Endodermal cell (in vitro differentiated cells): ENCODE measurements at regions not wholly inside any gene's neighbourhood (a gene's known extent, or its start where the extent isn't known, plus 50 kb on each side); places are given as distances from the start of the nearest gene placed in this dataset.

Experiments used
- DNase-seq: peaks from one replicate; pipeline ENCODE4 v3.0.0-alpha.2; 2017
- H3K27ac ChIP-seq: 2 replicates; pipeline ENCODE4 v1.5.1; 2013; ENCODE audit warnings: mild to moderate bottlenecking, low read depth, low read length, moderate library complexity
- H3K27me3 ChIP-seq: 2 replicates; pipeline ENCODE4 v1.6.1; 2013; ENCODE audit warnings: mild to moderate bottlenecking, low read length, moderate library complexity; ENCODE audit not compliant: insufficient read depth, control insufficient read depth, poor library complexity, severe bottlenecking
- H3K36me3 ChIP-seq: 2 replicates; pipeline ENCODE4 v1.7.0; 2013; ENCODE audit warnings: mild to moderate bottlenecking, low read length, moderate library complexity; ENCODE audit not compliant: control insufficient read depth, insufficient read depth
- H3K4me1 ChIP-seq: one replicate; pipeline ENCODE4 v1.7.0; 2013; ENCODE audit warnings: low read length; ENCODE audit not compliant: control insufficient read depth, insufficient read depth
- H3K4me3 ChIP-seq: 2 replicates; pipeline ENCODE4 v1.5.1; 2013; ENCODE audit warnings: mild to moderate bottlenecking, low read length, moderate library complexity
- H3K9ac ChIP-seq: 2 replicates; pipeline ENCODE4 v1.6.1; 2013; ENCODE audit warnings: mild to moderate bottlenecking, low read length, moderate library complexity; ENCODE audit not compliant: poor library complexity, severe bottlenecking; ENCODE audit errors: extremely low read depth
- H3K9me3 ChIP-seq: 2 replicates; pipeline ENCODE4 v1.6.1; 2013; ENCODE audit warnings: mild to moderate bottlenecking, low read length, moderate library complexity; ENCODE audit not compliant: control insufficient read depth
- H3K27ac Mint-ChIP-seq: 2 replicates; pipeline ENCODE4 v1.8.0; 2020; ENCODE audit warnings: mixed read lengths
- H3K27me3 Mint-ChIP-seq: 2 replicates; pipeline ENCODE4 v1.8.0; 2021; ENCODE audit warnings: mild to moderate bottlenecking, mixed read lengths; ENCODE audit not compliant: insufficient read depth
- H3K36me3 Mint-ChIP-seq: 2 replicates; pipeline ENCODE4 v1.8.0; 2020; ENCODE audit warnings: low read depth, mixed read lengths
- H3K4me1 Mint-ChIP-seq: 2 replicates; pipeline ENCODE4 v1.8.0; 2020; ENCODE audit warnings: mixed read lengths
- H3K4me3 Mint-ChIP-seq: 2 replicates; pipeline ENCODE4 v1.8.0; 2020; ENCODE audit warnings: mild to moderate bottlenecking, moderate library complexity, mixed read lengths
- H3K9me3 Mint-ChIP-seq: 2 replicates; pipeline ENCODE4 v1.8.0; 2020; ENCODE audit warnings: mild to moderate bottlenecking, mixed read lengths
- WGBS, 2 experiments: methylation state at CpG; one replicate each; pipeline versions ENCODE4 v1.1.5 to v1.1.7; 2013; ENCODE audit warnings: missing lambda C conversion rate in 2 of 2, mixed read lengths in 1 of 2; ENCODE audit not compliant: insufficient coverage in 1 of 2, insufficient read length in 1 of 2; 5-methylcytosine and 5-hydroxymethylcytosine counted together
- TF ChIP-seq, protein P1 (sequence below): fragments of 200-600 bp; sonication (generic); conservative IDR thresholded peaks from 2 replicates; pipeline ENCODE4 v1.5.0; 2021; ENCODE audit warnings: antibody characterized with exemption, mild to moderate bottlenecking

DNA sequence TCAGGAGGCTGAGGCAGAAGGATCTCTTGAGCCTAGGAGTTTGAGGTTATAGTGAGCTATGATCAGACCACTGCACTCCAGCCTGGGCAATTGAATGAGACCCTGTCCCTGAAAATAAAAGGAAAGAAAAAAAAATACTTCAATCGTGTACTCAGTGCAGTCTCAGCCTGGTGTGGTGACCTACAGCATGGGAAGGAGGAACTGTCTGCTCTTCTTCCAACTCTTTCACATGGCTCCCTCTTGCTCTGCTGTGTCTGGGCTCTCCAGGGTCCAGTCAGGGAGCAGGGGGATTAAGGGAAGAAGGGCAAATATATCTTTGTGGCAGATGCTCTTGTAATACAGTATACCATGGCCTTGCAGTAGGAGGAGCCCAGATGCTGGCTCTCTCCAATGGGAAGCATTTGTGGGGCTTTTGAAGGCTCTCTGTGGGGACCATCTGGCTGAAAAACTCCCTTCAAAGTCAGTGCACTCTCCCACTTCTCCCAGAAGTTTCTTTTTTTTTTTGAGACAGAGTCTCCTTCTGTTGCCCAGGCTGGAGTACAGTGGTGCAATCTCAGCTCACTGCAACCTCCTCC is 76.6 kb upstream of the TMPO start:
- no peak overlapping the region for H3K27ac Mint-ChIP-seq
- peaks cover 8% of the 10 kb centered on the region for H3K9me3 ChIP-seq

DNA sequence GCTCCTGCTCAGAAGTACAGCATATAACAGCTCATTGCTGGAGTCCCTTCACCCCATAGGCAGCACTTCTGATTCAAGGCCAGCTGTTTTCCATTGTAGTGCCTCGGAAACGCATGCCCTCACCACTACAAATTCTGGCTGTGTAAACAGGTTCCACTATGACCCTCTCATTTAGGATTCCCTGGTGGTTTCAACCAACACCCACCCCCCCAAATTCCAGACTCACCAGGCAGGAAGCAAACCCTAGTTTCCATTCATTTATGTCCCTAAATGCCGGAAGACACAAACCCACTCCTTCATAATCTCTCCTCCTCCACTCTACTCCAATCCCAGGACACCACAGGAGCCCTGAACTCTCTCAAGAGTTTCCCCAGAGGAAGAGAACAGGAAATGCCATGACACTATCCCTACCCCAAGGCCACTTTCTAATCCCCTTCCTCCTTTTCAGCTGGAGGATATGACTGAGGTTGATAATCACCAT is 75.9 kb upstream of the TMPO start:
- Histone ChIP-seq H3K9ac (no peak overlapping the region), H3K9me3 (peaks cover 8% of the 10 kb centered on the region), H3K4me1 (no peaks in the 10 kb centered on the region), H3K4me3 (no peak overlapping the region), H3K27ac (no peak overlapping the region), H3K36me3 (no peaks in the 10 kb centered on the region), H3K27me3 (no peaks in the 10 kb centered on the region)
- Mint-ChIP-seq H3K4me1 (peaks cover 10% of the 10 kb centered on the region), H3K4me3 (no peak overlapping the region), H3K27me3 (peaks cover 2% of the 10 kb centered on the region), H3K9me3 (peaks cover 13% of the 10 kb centered on the region), H3K27ac (peak overlapping the region; percentile 22), H3K36me3 (no peaks in the 10 kb centered on the region)
- peak; percentile 48 for DNase-seq
- TF ChIP-seq, protein P1, sequence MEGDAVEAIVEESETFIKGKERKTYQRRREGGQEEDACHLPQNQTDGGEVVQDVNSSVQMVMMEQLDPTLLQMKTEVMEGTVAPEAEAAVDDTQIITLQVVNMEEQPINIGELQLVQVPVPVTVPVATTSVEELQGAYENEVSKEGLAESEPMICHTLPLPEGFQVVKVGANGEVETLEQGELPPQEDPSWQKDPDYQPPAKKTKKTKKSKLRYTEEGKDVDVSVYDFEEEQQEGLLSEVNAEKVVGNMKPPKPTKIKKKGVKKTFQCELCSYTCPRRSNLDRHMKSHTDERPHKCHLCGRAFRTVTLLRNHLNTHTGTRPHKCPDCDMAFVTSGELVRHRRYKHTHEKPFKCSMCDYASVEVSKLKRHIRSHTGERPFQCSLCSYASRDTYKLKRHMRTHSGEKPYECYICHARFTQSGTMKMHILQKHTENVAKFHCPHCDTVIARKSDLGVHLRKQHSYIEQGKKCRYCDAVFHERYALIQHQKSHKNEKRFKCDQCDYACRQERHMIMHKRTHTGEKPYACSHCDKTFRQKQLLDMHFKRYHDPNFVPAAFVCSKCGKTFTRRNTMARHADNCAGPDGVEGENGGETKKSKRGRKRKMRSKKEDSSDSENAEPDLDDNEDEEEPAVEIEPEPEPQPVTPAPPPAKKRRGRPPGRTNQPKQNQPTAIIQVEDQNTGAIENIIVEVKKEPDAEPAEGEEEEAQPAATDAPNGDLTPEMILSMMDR: no peak
- WGBS, 2 experiments: 86% methylated on average over 3 of the region's 3 CpGs; no CpG with 5 or more reads in 1 of the 2 experiments

More for the DNA sequence above, 76.6 kb upstream of the TMPO start:
- H3K4me1 Mint-ChIP-seq: peaks cover 10% of the 10 kb centered on the region
- TF ChIP-seq, protein P1: no peak
- DNase-seq: peak; percentile 45
- H3K4me1 ChIP-seq: no peaks in the 10 kb centered on the region
- H3K27ac ChIP-seq: no peak overlapping the region
- H3K27me3 Mint-ChIP-seq: peaks cover 2% of the 10 kb centered on the region
- H3K9me3 Mint-ChIP-seq: peaks cover 13% of the 10 kb centered on the region
- H3K4me3 Mint-ChIP-seq: no peak overlapping the region
- no peaks in the 10 kb centered on the region for H3K36me3 ChIP-seq
- WGBS, 2 experiments: 89 to 100% methylated on average over 1 of the region's 1 CpG
- no peaks in the 10 kb centered on the region for H3K27me3 ChIP-seq
- H3K9ac ChIP-seq: no peak overlapping the region
- no peak overlapping the region for H3K4me3 ChIP-seq
- no peaks in the 10 kb centered on the region for H3K36me3 Mint-ChIP-seq

GRCh38 chr12:98439981-98440581 is 75.3 kb upstream of the TMPO start:
- DNase-seq: no peak
- 80 to 100% methylated on average over 1 to 4 of the region's 4 CpGs for WGBS, 2 experiments
- Histone ChIP-seq H3K9ac (no peak overlapping the region), H3K4me3 (no peak overlapping the region), H3K36me3 (no peaks in the 10 kb centered on the region), H3K27ac (no peak overlapping the region), H3K27me3 (no peaks in the 10 kb centered on the region), H3K9me3 (peaks cover 3% of the 10 kb centered on the region), H3K4me1 (no peaks in the 10 kb centered on the region)
- no peaks in the 10 kb centered on the region for H3K36me3 Mint-ChIP-seq
- H3K27ac Mint-ChIP-seq: no peak overlapping the region
- TF ChIP-seq, protein P1: no peak
- H3K27me3 Mint-ChIP-seq: peaks cover 2% of the 10 kb centered on the region
- H3K9me3 Mint-ChIP-seq: peaks cover 7% of the 10 kb centered on the region
- H3K4me3 Mint-ChIP-seq: no peak overlapping the region
- peaks cover 10% of the 10 kb centered on the region for H3K4me1 Mint-ChIP-seq
